ENCODE measurements at regions not wholly inside any gene's neighbourhood (a gene's known extent, or its start where the extent isn't known, plus 50 kb on each side); places are given as distances from the start of the nearest gene placed in this dataset.

DNA sequence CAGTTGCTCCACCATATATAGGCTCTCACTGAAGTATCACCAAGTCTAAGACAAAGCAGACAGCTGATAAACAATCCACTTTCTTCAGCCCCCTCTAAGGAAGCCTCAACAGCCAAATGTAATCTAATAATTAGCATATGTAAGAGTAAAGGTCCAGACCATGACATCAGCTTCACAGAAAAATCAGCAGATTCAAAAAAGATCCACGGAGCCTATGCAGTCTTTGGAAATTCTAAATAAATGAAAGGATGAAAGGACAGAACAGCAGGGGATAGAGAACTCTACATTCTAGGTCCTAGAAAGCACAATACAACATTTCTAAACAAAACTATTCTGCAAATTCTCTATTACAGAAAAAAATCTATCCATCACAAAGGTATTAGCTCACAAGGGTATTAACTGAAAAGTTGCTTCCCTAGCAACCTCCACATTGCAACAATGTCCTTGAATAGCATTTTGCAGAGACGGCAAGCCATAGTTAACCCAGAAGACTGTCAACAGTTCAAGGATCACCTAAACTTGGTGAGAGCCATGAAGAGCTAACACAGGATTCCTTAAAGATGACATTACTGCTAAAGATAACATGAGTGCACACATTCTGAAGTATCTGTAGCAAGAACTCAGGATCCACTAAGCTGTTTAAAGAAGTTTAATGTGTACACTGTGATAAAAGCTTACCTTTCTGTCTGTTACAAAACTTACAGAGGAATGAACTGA lies 74.3 kb downstream of the SIPA1L2 start:
- TF ChIP-seq, protein P1, sequence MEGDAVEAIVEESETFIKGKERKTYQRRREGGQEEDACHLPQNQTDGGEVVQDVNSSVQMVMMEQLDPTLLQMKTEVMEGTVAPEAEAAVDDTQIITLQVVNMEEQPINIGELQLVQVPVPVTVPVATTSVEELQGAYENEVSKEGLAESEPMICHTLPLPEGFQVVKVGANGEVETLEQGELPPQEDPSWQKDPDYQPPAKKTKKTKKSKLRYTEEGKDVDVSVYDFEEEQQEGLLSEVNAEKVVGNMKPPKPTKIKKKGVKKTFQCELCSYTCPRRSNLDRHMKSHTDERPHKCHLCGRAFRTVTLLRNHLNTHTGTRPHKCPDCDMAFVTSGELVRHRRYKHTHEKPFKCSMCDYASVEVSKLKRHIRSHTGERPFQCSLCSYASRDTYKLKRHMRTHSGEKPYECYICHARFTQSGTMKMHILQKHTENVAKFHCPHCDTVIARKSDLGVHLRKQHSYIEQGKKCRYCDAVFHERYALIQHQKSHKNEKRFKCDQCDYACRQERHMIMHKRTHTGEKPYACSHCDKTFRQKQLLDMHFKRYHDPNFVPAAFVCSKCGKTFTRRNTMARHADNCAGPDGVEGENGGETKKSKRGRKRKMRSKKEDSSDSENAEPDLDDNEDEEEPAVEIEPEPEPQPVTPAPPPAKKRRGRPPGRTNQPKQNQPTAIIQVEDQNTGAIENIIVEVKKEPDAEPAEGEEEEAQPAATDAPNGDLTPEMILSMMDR (conservative IDR thresholded peaks at IDR 0.05) = no peak

DNA sequence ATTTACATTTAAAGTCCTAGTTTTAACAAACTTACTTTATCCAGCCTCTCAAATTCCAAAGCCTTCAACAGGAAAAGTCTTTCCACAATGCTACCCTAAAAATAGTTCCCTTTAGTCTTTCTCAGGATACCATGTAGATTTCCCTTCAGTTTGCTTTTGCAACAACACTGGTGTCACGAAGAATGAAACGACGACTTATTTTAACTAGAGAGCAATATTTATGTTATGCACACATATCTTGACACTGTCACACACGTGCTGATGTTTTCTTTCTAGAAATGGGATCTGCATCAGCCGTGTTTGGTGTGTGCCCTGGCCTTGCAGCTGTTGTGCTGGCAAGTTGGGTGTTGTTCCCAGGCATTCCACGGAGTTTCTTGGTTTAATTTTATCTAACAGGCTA lies 75.5 kb downstream of the SIPA1L2 start:
- Mint-ChIP-seq H3K4me3 (peak overlapping the region; percentile 31), H3K9me3 (no peaks in the 10 kb centered on the region), H3K36me3 (peaks cover 5% of the 10 kb centered on the region), H3K4me1 (ENCODE audit: unreplicated experiment) (peaks cover 79% of the 10 kb centered on the region), H3K27ac (no peak overlapping the region), H3K27me3 (no peaks in the 10 kb centered on the region)
- TF ChIP-seq, protein P1 (conservative IDR thresholded peaks at IDR 0.05) = no peak
- DNase-seq (ENCODE audit: extremely low spot score, unreplicated experiment) = no peak

More for the DNA sequence above, 74.3 kb downstream of the SIPA1L2 start:
- Mint-ChIP-seq H3K4me3 (peak overlapping the region; percentile 15), H3K27ac (peak overlapping the region; percentile 4), H3K36me3 (peaks cover 5% of the 10 kb centered on the region), H3K9me3 (no peaks in the 10 kb centered on the region), H3K4me1 (ENCODE audit: unreplicated experiment) (peaks cover 66% of the 10 kb centered on the region), H3K27me3 (no peaks in the 10 kb centered on the region)
- no peak for DNase-seq (ENCODE audit: extremely low spot score, unreplicated experiment)

DNA sequence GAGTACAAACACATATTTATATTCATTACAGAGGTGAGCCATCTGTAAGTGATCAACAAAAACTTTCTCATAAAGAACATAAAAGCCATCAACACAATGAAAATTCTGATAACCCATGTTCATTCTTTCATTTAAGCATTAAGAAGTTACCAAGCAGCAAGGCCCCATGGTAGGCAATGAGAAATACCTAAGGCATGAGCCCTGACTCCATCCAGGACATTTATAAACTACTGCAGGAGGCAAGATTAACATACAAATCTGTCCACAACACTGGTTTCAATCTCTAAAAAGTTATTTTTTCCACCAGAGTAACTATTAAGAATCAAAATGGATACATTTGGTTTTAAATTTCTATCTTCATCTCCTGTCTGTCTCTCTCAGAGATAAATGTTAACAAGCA lies 76.1 kb downstream of the SIPA1L2 start:
- H3K4me1 Mint-ChIP-seq (ENCODE audit: unreplicated experiment) = peaks cover 78% of the 10 kb centered on the region
- H3K27ac Mint-ChIP-seq = peak overlapping the region; percentile 3
- no peak overlapping the region for H3K4me3 Mint-ChIP-seq
- TF ChIP-seq, protein P1 (conservative IDR thresholded peaks at IDR 0.05) = no peak
- no peaks in the 10 kb centered on the region for H3K9me3 Mint-ChIP-seq
- H3K27me3 Mint-ChIP-seq = no peaks in the 10 kb centered on the region
- no peak for DNase-seq (ENCODE audit: extremely low spot score, unreplicated experiment)
- H3K36me3 Mint-ChIP-seq = peaks cover 5% of the 10 kb centered on the region

DNA sequence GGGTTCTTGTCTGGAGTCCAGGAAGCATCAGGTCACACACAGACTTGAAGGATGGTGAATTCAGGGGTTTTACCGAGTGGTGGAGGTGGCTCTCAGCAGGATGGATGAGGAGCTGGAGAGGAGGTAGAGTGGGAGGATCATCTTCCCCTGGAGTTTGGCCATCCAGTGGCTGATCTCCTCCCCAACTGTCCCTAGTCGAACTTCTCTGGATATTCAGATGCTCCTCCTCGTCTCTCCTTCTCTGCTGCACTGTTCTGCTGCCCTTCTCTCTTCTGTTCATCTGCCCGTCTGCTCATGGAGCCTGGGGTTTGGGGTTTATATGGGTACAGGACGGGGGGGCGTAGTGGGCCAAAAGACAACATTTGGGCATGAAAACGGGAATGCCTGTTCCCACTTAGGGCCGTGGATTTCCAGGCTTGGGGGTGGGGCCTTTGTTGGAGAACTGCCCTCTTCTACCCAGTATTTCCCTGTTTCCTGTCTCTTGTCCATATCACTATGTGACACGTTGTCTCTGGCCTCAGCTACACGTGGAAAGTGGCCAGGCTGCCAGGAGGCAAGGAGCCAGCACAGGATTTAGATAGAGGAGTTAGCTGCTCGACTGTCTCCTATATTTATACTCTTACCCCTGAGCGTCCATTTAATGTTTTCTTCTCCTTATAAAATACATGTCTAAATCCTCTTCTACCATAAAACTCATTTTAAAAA lies 76.7 kb downstream of the SIPA1L2 start:
- Mint-ChIP-seq H3K27me3 (no peaks in the 10 kb centered on the region), H3K27ac (no peak overlapping the region), H3K4me3 (no peak overlapping the region), H3K9me3 (no peaks in the 10 kb centered on the region), H3K36me3 (peaks cover 5% of the 10 kb centered on the region), H3K4me1 (ENCODE audit: unreplicated experiment) (peaks cover 79% of the 10 kb centered on the region)
- no peak for DNase-seq (ENCODE audit: extremely low spot score, unreplicated experiment)
- TF ChIP-seq, protein P1 (conservative IDR thresholded peaks at IDR 0.05) = no peak

DNA sequence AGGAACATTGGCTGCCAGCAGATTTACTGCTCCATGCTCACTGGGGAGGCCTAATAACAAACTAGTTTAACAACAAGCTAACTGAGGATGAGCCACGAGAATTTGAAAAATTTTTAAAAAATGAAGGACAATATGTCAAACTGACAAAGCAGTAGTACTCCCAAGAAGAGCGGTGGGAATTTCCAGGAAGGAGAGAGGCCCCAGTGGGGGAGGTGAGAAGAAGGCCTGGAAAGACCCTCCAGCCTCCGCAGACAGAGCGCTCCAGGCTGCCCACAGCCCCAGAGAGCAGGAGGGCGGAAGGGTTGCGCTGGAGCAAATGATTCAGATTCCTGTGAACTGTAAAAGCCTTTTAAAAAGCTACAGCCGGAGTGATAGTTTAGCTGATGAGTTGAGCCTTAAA lies 78.5 kb downstream of the SIPA1L2 start:
- no peak for DNase-seq (ENCODE audit: extremely low spot score, unreplicated experiment)
- peaks cover 9% of the 10 kb centered on the region for H3K36me3 Mint-ChIP-seq
- H3K4me1 Mint-ChIP-seq (ENCODE audit: unreplicated experiment) = peaks cover 73% of the 10 kb centered on the region
- peak overlapping the region; percentile 71 for H3K27ac Mint-ChIP-seq
- no peaks in the 10 kb centered on the region for H3K9me3 Mint-ChIP-seq
- no peaks in the 10 kb centered on the region for H3K27me3 Mint-ChIP-seq
- peak overlapping the region; percentile 58 for H3K4me3 Mint-ChIP-seq
- TF ChIP-seq, protein P1 (conservative IDR thresholded peaks at IDR 0.05) = no peak
